Muscle layer of duodenum (tissue), 2 donors: ENCODE measurements at regions not wholly inside any gene's neighbourhood (a gene's known extent, or its start where the extent isn't known, plus 50 kb on each side); places are given as distances from the start of the nearest gene placed in this dataset.

ENCODE experiments used
- H3K27ac ChIP-seq: one replicate; pipeline ENCODE4 v1.7.0; 2013; ENCODE audit warnings: mild to moderate bottlenecking, low read length
- H3K27me3 ChIP-seq: one replicate; pipeline ENCODE4 v1.7.0; 2013; ENCODE audit warnings: low read depth, mild to moderate bottlenecking, control low read depth, low read length
- H3K36me3 ChIP-seq, 2 donors: one replicate each; pipeline ENCODE4 v1.7.0; 2013; ENCODE audit warnings: low read length in 2 of 2, control low read depth in 1 of 2, mild to moderate bottlenecking in 1 of 2; ENCODE audit not compliant: insufficient read depth in 2 of 2, control insufficient read depth in 1 of 2
- H3K4me1 ChIP-seq, 2 donors: one replicate each; pipeline ENCODE4 v1.7.0; 2013; ENCODE audit warnings: low read length in 2 of 2, mild to moderate bottlenecking in 2 of 2, control low read depth in 1 of 2, moderate library complexity in 1 of 2; ENCODE audit not compliant: insufficient read depth in 2 of 2, control insufficient read depth in 1 of 2
- H3K4me3 ChIP-seq, 2 donors: one replicate each; pipeline ENCODE4 v1.7.0; 2013; ENCODE audit warnings: low read length in 2 of 2, low read depth in 1 of 2, mild to moderate bottlenecking in 1 of 2
- H3K9me3 ChIP-seq, 2 donors: one replicate each; pipeline ENCODE4 v1.7.0; 2013; ENCODE audit warnings: low read length in 2 of 2, control low read depth in 1 of 2, mild to moderate bottlenecking in 1 of 2; ENCODE audit not compliant: control insufficient read depth in 1 of 2
- donor health status: healthy.

DNA sequence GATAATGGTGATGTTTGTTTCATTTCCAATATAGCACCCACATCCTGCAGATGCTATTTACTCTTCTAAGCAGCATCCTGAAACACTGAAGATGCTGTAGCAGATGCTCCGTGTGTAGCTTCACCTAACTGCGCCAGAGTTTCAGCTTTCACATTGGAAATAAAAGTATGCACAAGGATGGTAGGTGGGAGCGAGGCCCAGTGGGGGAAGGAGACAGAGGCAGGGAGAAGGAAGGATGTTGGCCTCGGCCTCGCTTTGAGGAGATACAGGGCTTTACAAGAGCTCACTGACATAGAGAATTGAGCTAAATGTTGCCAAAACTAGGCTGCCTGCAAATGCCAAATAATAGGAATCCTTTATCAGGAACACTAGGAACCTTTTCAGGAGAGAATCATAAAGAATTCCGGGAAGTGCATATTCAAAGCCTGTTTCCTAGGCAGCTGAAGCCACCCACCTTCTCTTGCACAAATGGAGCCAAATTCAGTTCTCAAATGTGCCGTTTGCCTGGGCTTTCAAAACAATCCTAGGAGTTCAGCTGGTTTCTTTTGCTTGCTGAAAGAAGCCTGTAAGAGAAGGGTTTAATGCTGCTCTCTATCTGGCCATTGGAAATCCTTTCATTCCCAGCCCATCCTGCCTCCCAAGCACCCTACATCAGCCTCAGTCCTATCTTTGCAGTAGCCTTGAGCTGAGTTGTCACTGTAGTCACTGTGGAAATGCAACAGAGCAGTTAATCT, 135.4 kb upstream of the ATP1B1 start:
- Histone ChIP-seq H3K4me1 (peaks cover 0 to 5% of the 10 kb centered on the region in 2 donors), H3K27me3 (no peaks in the 10 kb centered on the region), H3K4me3 (no peak overlapping the region), H3K27ac (no peak overlapping the region), H3K9me3 (no peaks in the 10 kb centered on the region), H3K36me3 (no peaks in the 10 kb centered on the region)

- Histone ChIP-seq H3K36me3 (no peaks in the 10 kb centered on the region), H3K27ac (no peak overlapping the region), H3K9me3 (no peaks in the 10 kb centered on the region), H3K4me1 (peaks cover 0 to 5% of the 10 kb centered on the region in 2 donors), H3K27me3 (no peaks in the 10 kb centered on the region), H3K4me3 (no peak overlapping the region)
These were observed 134.3 kb upstream of the ATP1B1 start for GRCh38 chr1:168972225-168972624.

DNA sequence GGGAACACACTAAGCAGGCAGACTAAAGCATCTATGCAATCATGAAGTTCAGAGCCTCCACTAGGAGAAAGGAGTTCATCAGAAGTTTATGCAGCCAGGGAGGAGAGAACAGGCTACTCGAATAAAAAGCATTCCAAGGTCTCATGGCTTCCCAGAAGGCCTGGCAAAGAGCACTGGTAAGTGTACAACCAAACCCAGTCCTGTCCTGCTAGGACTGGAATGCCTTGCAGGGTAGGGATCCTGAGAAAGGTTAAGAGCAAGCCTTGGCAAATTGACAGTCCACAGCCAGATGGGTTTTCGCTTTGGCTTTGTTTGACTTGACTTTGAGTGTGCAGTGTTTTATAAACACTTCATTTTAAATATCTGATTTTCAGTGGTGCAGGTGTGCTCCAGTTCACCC, 133.6 kb upstream of the ATP1B1 start:
- H3K27ac ChIP-seq = no peak overlapping the region
- H3K4me3 ChIP-seq = no peak overlapping the region
- no peaks in the 10 kb centered on the region for H3K36me3 ChIP-seq

DNA sequence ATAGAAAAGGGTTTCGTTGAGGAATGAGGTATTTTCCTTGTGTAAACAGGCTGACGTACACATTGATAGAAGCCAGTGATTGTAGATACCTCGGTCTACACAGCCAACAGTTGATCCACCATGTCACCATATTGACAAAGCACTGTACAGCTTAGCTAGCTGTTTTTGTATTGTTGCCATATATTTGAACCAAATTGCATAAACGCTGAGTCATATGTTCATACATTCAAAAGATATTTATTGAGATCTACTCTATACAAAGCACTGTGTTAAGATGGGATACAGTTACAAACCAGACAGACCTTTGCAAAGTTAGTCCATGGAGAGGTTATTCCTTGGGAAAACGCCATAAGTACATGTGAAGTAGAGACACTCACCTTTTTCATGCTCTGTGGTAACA, 132.4 kb upstream of the ATP1B1 start:
- Histone ChIP-seq H3K4me3 (no peak overlapping the region), H3K36me3 (no peaks in the 10 kb centered on the region), H3K4me1 (peaks cover 0 to 5% of the 10 kb centered on the region in 2 donors), H3K27ac (no peak overlapping the region), H3K27me3 (no peaks in the 10 kb centered on the region), H3K9me3 (no peaks in the 10 kb centered on the region)

More for the DNA sequence above, 133.6 kb upstream of the ATP1B1 start:
- peaks cover 0 to 5% of the 10 kb centered on the region in 2 donors for H3K4me1 ChIP-seq
- no peaks in the 10 kb centered on the region for H3K9me3 ChIP-seq
- H3K27me3 ChIP-seq = no peaks in the 10 kb centered on the region

GRCh38 chr1:168974611-168975010, 131.9 kb upstream of the ATP1B1 start:
- Histone ChIP-seq H3K27me3 (no peaks in the 10 kb centered on the region), H3K9me3 (no peaks in the 10 kb centered on the region), H3K4me3 (no peak overlapping the region), H3K27ac (no peak overlapping the region), H3K4me1 (peaks cover 0 to 5% of the 10 kb centered on the region in 2 donors), H3K36me3 (no peaks in the 10 kb centered on the region)

- H3K4me1 ChIP-seq = peaks cover 0 to 5% of the 10 kb centered on the region in 2 donors
- no peak overlapping the region for H3K27ac ChIP-seq
- H3K9me3 ChIP-seq = no peaks in the 10 kb centered on the region
- no peak overlapping the region for H3K4me3 ChIP-seq
- no peaks in the 10 kb centered on the region for H3K36me3 ChIP-seq
- H3K27me3 ChIP-seq = no peaks in the 10 kb centered on the region
These were observed 130.2 kb upstream of the ATP1B1 start for GRCh38 chr1:168976267-168976666.

DNA sequence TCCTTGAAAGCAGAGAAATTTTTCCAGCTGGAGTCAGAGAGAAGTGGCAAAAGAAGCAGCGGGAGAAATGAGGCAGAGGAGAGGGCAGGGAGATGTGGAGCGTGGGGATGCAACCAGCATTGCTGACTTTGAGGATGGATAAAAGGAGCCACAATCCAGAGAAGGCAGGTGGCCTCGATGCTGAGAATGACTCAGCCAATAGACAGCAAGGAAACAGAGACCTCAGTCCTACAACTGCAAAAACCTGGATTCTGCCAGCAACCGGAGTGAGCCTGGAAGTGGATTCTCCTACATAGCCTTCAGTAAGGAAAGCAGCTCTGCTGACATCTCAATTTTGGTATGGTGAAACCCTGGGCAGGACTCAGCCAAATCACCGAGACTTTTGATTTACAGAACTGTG, 128.9 kb upstream of the ATP1B1 start:
- H3K4me3 ChIP-seq = no peak overlapping the region
- H3K4me1 ChIP-seq = peaks cover 0 to 5% of the 10 kb centered on the region in 2 donors
- H3K9me3 ChIP-seq = no peaks in the 10 kb centered on the region
- H3K36me3 ChIP-seq = no peaks in the 10 kb centered on the region
- H3K27ac ChIP-seq = no peak overlapping the region
- no peaks in the 10 kb centered on the region for H3K27me3 ChIP-seq

GRCh38 chr1:168979276-168979675, 127.2 kb upstream of the ATP1B1 start:
- Histone ChIP-seq H3K4me1 (no peaks in the 10 kb centered on the region), H3K27me3 (no peaks in the 10 kb centered on the region), H3K27ac (no peak overlapping the region), H3K9me3 (no peaks in the 10 kb centered on the region), H3K36me3 (no peaks in the 10 kb centered on the region), H3K4me3 (no peak overlapping the region)

DNA sequence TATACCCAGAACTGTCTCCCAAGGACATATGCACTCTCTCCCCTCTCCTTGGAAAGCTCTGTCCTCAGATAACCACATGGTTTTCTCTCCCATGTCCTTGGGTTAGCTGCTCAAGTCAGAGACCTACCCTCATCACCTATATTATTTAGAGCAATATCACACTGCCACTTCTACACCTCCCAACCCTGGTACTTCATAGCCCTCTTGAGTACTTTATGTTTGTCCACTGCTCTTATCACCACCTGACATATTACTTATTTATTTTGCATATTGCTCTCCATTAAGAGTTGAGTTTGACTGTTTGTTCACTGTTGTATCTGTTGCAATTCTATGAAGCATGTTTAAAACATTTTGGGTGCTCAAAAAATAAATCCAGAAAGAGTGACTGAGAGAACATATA, 126.3 kb upstream of the ATP1B1 start:
- H3K4me3 ChIP-seq = no peak overlapping the region
- H3K36me3 ChIP-seq = no peaks in the 10 kb centered on the region
- no peaks in the 10 kb centered on the region for H3K27me3 ChIP-seq
- no peaks in the 10 kb centered on the region for H3K4me1 ChIP-seq
- H3K27ac ChIP-seq = no peak overlapping the region
- no peaks in the 10 kb centered on the region for H3K9me3 ChIP-seq

GRCh38 chr1:168980656-168981055, 125.8 kb upstream of the ATP1B1 start:
- Histone ChIP-seq H3K36me3 (no peaks in the 10 kb centered on the region), H3K4me1 (no peaks in the 10 kb centered on the region), H3K27ac (no peak overlapping the region), H3K4me3 (no peak overlapping the region), H3K9me3 (no peaks in the 10 kb centered on the region), H3K27me3 (no peaks in the 10 kb centered on the region)

- Histone ChIP-seq H3K4me1 (no peaks in the 10 kb centered on the region), H3K4me3 (no peak overlapping the region), H3K36me3 (no peaks in the 10 kb centered on the region), H3K9me3 (no peaks in the 10 kb centered on the region), H3K27me3 (no peaks in the 10 kb centered on the region), H3K27ac (no peak overlapping the region)
These were observed 123.7 kb upstream of the ATP1B1 start for GRCh38 chr1:168982778-168983177.

GRCh38 chr1:168987330-168987729, 119.2 kb upstream of the ATP1B1 start:
- no peaks in the 10 kb centered on the region for H3K27me3 ChIP-seq
- H3K9me3 ChIP-seq = no peaks in the 10 kb centered on the region
- H3K4me3 ChIP-seq = no peak overlapping the region
- no peaks in the 10 kb centered on the region for H3K36me3 ChIP-seq
- H3K4me1 ChIP-seq = no peaks in the 10 kb centered on the region
- H3K27ac ChIP-seq = no peak overlapping the region
